Activated gamma-delta T cell treated with Interleukin-2 at 50 U/mL for 16 hours (primary cell): ENCODE measurements at regions not wholly inside any gene's neighbourhood (a gene's known extent, or its start where the extent isn't known, plus 50 kb on each side); places are given as distances from the start of the nearest gene placed in this dataset.

Source experiments
- DNase-seq: peaks from one replicate; pipeline ENCODE4 v3.0.0-alpha.2; 2020

- no peak for DNase-seq
Measured at GRCh38 chr13:104871456-104871855, 1664.0 kb downstream of the EFNB2 start.

GRCh38 chr13:104869501-104869900 is 1666.0 kb downstream of the EFNB2 start:
- no peak for DNase-seq

- no peak for DNase-seq
Measured at GRCh38 chr13:104868806-104869205, 1666.7 kb downstream of the EFNB2 start.

- DNase-seq, result no peak
Measured at GRCh38 chr13:104855581-104855980, 1679.9 kb downstream of the EFNB2 start.

- DNase-seq, result no peak
Measured at GRCh38 chr13:104854698-104855097, 1680.8 kb downstream of the EFNB2 start.

GRCh38 chr13:104854007-104854406 is 1681.5 kb downstream of the EFNB2 start:
- no peak for DNase-seq

GRCh38 chr13:104847922-104848321 is 1687.5 kb downstream of the EFNB2 start:
- DNase-seq, result no peak

GRCh38 chr13:104843401-104843800 is 1692.1 kb downstream of the EFNB2 start:
- no peak for DNase-seq

- DNase-seq, result no peak
Measured at GRCh38 chr13:104841110-104841509, 1694.4 kb downstream of the EFNB2 start.

GRCh38 chr13:104837756-104838155 is 1697.7 kb downstream of the EFNB2 start:
- no peak for DNase-seq

GRCh38 chr13:104833221-104833620 is 1702.2 kb downstream of the EFNB2 start:
- DNase-seq, result no peak

- DNase-seq, result no peak
Measured at GRCh38 chr13:104832231-104832630, 1703.2 kb downstream of the EFNB2 start.

- no peak for DNase-seq
Measured at GRCh38 chr13:104831831-104832230, 1703.6 kb downstream of the EFNB2 start.

- no peak for DNase-seq
Measured at GRCh38 chr13:104823709-104824108, 1711.8 kb downstream of the EFNB2 start.

- DNase-seq, result no peak
Measured at GRCh38 chr13:104823071-104823470, 1712.4 kb downstream of the EFNB2 start.

- no peak for DNase-seq
Measured at GRCh38 chr13:104817271-104817670, 1718.2 kb downstream of the EFNB2 start.

- no peak for DNase-seq
Measured at GRCh38 chr13:104816726-104817125, 1718.7 kb downstream of the EFNB2 start.

- no peak for DNase-seq
Measured at GRCh38 chr13:104810242-104810641, 1725.2 kb downstream of the EFNB2 start.

- no peak for DNase-seq
Measured at GRCh38 chr13:104809483-104809882, 1726.0 kb downstream of the EFNB2 start.

- DNase-seq, result no peak
Measured at GRCh38 chr13:104805346-104805745, 1730.1 kb downstream of the EFNB2 start.

- DNase-seq, result no peak
Measured at GRCh38 chr13:104799152-104799551, 1732.9 kb upstream of the SLC10A2 start.

GRCh38 chr13:104798486-104798885 is 1732.3 kb upstream of the SLC10A2 start:
- DNase-seq, result no peak

GRCh38 chr13:104796581-104796980 is 1730.4 kb upstream of the SLC10A2 start:
- no peak for DNase-seq

- DNase-seq, result no peak
Measured at GRCh38 chr13:104785952-104786351, 1719.7 kb upstream of the SLC10A2 start.

- no peak for DNase-seq
Measured at GRCh38 chr13:104784891-104785290, 1718.7 kb upstream of the SLC10A2 start.

- DNase-seq, result no peak
Measured at GRCh38 chr13:104782741-104783140, 1716.5 kb upstream of the SLC10A2 start.
